ENCODE measurements at regions not wholly inside any gene's neighbourhood (a gene's known extent, or its start where the extent isn't known, plus 50 kb on each side); places are given as distances from the start of the nearest gene placed in this dataset.

DNA sequence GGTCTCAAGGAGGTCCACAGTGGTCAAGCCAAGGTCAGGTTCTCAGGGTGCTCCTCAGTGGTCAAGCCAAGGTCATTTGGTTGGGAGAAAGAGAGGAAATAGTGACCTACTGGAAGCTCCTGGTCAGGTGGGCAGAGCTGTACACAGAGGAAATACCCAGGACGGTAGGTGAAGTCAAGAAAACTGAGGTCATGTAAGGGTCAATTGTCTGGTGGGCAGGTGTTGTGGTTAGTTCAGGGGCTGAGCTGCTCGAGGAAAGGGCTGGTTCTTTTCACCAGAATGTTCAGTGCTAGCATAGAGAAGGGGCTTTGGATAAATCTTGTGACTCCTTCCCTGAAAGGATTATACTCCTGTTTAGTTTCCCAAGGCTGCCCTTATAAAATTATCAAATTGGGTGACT, 540.5 kb downstream of the VRK1 start:
- ChIA-PET POLR2A (no interaction called here), CTCF (no interaction called here)
- H3K36me3 Mint-ChIP-seq, result peaks cover 23% of the 10 kb centered on the region
- ATAC-seq, result no peak
- no peak overlapping the region for H3K4me3 Mint-ChIP-seq
- TF ChIP-seq, protein P1, sequence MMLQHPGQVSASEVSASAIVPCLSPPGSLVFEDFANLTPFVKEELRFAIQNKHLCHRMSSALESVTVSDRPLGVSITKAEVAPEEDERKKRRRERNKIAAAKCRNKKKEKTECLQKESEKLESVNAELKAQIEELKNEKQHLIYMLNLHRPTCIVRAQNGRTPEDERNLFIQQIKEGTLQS (CRISPR knock-in tag; conservative IDR thresholded peaks at IDR 0.05), result no peak
- no peak for TF ChIP-seq SOX15 (CRISPR knock-in tag; IDR thresholded peaks at IDR 0.05)
- TF ChIP-seq, protein P2, sequence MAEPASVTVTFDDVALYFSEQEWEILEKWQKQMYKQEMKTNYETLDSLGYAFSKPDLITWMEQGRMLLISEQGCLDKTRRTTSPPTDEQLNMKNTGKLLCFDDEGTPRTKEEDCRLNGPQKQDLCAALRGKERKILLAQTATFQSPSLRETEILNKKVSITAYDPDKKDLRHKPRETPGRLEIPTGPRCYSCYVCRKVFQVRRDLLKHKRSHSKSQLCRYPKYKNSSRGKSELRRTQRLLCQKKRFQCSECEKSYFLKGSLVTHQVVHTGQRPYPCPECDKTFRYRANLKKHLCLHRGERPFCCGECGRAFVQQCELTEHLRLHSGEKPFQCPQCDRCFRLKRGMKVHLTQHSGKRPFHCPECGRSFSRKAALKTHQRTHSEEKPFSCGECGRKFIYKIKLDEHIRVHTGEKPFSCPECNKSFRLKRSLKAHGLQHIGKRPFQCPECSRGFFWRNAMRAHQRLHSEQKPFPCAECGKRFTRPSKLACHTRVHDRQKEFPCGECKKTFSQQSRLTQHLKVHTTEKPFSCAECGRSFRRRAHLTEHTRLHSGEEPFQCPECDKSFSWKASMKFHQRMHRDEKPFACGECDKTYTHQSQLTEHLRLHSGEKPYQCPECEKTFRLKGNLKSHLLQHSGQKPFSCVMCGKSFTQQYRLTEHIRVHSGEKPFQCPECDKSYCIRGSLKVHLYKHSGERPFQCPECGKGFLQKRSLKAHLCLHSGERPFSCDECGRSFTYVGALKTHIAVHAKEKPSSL (CRISPR knock-in tag; conservative IDR thresholded peaks at IDR 0.05), result no peak
- TF ChIP-seq NR3C1 (CRISPR knock-in tag; conservative IDR thresholded peaks at IDR 0.05; ENCODE audit: low read depth), result no peak
- no peak for TF ChIP-seq PRRX2 (CRISPR knock-in tag; IDR thresholded peaks at IDR 0.05)
- TF ChIP-seq, protein P3, sequence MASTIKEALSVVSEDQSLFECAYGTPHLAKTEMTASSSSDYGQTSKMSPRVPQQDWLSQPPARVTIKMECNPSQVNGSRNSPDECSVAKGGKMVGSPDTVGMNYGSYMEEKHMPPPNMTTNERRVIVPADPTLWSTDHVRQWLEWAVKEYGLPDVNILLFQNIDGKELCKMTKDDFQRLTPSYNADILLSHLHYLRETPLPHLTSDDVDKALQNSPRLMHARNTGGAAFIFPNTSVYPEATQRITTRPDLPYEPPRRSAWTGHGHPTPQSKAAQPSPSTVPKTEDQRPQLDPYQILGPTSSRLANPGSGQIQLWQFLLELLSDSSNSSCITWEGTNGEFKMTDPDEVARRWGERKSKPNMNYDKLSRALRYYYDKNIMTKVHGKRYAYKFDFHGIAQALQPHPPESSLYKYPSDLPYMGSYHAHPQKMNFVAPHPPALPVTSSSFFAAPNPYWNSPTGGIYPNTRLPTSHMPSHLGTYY (CRISPR knock-in tag; IDR thresholded peaks at IDR 0.05), result no peak
- TF ChIP-seq JAZF1 (CRISPR knock-in tag; IDR thresholded peaks at IDR 0.05), result no peak
- no peak for TF ChIP-seq ZNF671 (CRISPR knock-in tag; IDR thresholded peaks at IDR 0.05)
- TF ChIP-seq, protein P4, sequence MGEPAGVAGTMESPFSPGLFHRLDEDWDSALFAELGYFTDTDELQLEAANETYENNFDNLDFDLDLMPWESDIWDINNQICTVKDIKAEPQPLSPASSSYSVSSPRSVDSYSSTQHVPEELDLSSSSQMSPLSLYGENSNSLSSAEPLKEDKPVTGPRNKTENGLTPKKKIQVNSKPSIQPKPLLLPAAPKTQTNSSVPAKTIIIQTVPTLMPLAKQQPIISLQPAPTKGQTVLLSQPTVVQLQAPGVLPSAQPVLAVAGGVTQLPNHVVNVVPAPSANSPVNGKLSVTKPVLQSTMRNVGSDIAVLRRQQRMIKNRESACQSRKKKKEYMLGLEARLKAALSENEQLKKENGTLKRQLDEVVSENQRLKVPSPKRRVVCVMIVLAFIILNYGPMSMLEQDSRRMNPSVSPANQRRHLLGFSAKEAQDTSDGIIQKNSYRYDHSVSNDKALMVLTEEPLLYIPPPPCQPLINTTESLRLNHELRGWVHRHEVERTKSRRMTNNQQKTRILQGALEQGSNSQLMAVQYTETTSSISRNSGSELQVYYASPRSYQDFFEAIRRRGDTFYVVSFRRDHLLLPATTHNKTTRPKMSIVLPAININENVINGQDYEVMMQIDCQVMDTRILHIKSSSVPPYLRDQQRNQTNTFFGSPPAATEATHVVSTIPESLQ (CRISPR knock-in tag; IDR thresholded peaks at IDR 0.05), result no peak
- TF ChIP-seq, protein P5, sequence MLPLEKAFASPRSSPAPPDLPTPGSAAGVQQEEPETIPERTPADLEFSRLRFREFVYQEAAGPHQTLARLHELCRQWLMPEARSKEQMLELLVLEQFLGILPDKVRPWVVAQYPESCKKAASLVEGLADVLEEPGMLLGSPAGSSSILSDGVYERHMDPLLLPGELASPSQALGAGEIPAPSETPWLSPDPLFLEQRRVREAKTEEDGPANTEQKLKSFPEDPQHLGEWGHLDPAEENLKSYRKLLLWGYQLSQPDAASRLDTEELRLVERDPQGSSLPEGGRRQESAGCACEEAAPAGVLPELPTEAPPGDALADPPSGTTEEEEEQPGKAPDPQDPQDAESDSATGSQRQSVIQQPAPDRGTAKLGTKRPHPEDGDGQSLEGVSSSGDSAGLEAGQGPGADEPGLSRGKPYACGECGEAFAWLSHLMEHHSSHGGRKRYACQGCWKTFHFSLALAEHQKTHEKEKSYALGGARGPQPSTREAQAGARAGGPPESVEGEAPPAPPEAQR (CRISPR knock-in tag; IDR thresholded peaks at IDR 0.05), result no peak
- TF ChIP-seq GRHL2 (CRISPR knock-in tag; IDR thresholded peaks at IDR 0.05; ENCODE audit: insufficient replicate concordance, severe bottlenecking), result no peak
- peaks cover 9% of the 10 kb centered on the region for H3K4me1 Mint-ChIP-seq
- no peak overlapping the region for H3K27ac Mint-ChIP-seq
- H3K9me3 Mint-ChIP-seq, result peaks cover 52% of the 10 kb centered on the region
- no peaks in the 10 kb centered on the region for H3K27me3 Mint-ChIP-seq (ENCODE audit: low read depth)
- DNase-seq (ENCODE audit: low spot score), result no peak

DNA sequence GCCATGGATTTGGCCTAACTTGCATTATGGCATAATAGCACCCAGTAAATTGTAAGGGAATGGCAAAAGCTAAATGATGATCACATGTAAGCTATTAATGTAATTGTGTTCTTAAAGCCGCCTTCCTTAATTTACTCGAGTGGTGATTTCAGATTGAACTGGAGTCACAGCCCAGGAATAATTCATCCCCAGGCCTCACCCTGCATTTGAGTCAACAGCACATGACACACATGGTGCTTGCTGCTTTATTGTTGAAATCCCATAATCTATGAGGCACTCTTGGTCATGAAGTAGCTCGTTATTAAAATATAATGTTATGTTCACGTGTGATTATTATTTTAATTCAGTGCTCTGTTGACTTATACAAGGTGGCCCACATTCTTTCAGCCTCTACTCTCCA, 547.5 kb downstream of the VRK1 start:
- Mint-ChIP-seq H3K27ac (no peak overlapping the region), H3K4me1 (peaks cover 12% of the 10 kb centered on the region), H3K27me3 (ENCODE audit: low read depth) (no peaks in the 10 kb centered on the region), H3K36me3 (peaks cover 13% of the 10 kb centered on the region), H3K4me3 (no peak overlapping the region), H3K9me3 (peaks cover 50% of the 10 kb centered on the region)
- DNase-seq (ENCODE audit: low spot score) (no peak), ATAC-seq (no peak)
- ChIA-PET CTCF (no interaction called here), POLR2A (no interaction called here)
- no peak for TF ChIP-seq SMAD4 (CRISPR knock-in tag; IDR thresholded peaks at IDR 0.05)
- no peak for TF ChIP-seq SMAD3 (CRISPR knock-in tag; IDR thresholded peaks at IDR 0.05; ENCODE audit: borderline replicate concordance)
- TF ChIP-seq, protein P6, sequence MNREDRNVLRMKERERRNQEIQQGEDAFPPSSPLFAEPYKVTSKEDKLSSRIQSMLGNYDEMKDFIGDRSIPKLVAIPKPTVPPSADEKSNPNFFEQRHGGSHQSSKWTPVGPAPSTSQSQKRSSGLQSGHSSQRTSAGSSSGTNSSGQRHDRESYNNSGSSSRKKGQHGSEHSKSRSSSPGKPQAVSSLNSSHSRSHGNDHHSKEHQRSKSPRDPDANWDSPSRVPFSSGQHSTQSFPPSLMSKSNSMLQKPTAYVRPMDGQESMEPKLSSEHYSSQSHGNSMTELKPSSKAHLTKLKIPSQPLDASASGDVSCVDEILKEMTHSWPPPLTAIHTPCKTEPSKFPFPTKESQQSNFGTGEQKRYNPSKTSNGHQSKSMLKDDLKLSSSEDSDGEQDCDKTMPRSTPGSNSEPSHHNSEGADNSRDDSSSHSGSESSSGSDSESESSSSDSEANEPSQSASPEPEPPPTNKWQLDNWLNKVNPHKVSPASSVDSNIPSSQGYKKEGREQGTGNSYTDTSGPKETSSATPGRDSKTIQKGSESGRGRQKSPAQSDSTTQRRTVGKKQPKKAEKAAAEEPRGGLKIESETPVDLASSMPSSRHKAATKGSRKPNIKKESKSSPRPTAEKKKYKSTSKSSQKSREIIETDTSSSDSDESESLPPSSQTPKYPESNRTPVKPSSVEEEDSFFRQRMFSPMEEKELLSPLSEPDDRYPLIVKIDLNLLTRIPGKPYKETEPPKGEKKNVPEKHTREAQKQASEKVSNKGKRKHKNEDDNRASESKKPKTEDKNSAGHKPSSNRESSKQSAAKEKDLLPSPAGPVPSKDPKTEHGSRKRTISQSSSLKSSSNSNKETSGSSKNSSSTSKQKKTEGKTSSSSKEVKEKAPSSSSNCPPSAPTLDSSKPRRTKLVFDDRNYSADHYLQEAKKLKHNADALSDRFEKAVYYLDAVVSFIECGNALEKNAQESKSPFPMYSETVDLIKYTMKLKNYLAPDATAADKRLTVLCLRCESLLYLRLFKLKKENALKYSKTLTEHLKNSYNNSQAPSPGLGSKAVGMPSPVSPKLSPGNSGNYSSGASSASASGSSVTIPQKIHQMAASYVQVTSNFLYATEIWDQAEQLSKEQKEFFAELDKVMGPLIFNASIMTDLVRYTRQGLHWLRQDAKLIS (CRISPR knock-in tag; IDR thresholded peaks at IDR 0.05; ENCODE audit: borderline replicate concordance), result no peak
- no peak for TF ChIP-seq NFE2L1 (CRISPR knock-in tag; IDR thresholded peaks at IDR 0.05)
- no peak for TF ChIP-seq NFYB (CRISPR knock-in tag; conservative IDR thresholded peaks at IDR 0.05; ENCODE audit: low read depth)
- no peak for TF ChIP-seq RELA (CRISPR knock-in tag; IDR thresholded peaks at IDR 0.05; ENCODE audit: borderline replicate concordance)

Measured in WTC11 (cell line).